GM12891 (cell line): ENCODE measurements at regions not wholly inside any gene's neighbourhood (a gene's known extent, or its start where the extent isn't known, plus 50 kb on each side); places are given as distances from the start of the nearest gene placed in this dataset.

Source experiments
- PAX5 ChIP-seq: IDR thresholded peaks from 2 replicates; pipeline ENCODE4 v1.6.1; 2011; ENCODE audit warnings: low read length, moderate library complexity, mild to moderate bottlenecking; ENCODE audit not compliant: insufficient read depth, severe bottlenecking
- POLR2A ChIP-seq: IDR thresholded peaks from 2 replicates; pipeline ENCODE4 v1.6.1; 2011; ENCODE audit warnings: low read depth, low read length, control low read depth
- POLR2AphosphoS5 ChIP-seq: IDR thresholded peaks from 2 replicates; pipeline ENCODE4 v1.6.1; 2011; ENCODE audit warnings: low read depth, low read length, control low read depth
- SPI1 ChIP-seq: IDR thresholded peaks from 2 replicates; pipeline ENCODE4 v1.6.1; 2011; ENCODE audit warnings: low read depth, low read length, control low read depth
- TAF1 ChIP-seq: IDR thresholded peaks from 2 replicates; pipeline ENCODE4 v1.6.1; 2011; ENCODE audit warnings: low read depth, low read length, control low read depth

GRCh38 chr10:117444497-117445040 is 69.3 kb upstream of the PDZD8 start:
- TF ChIP-seq POLR2A (no peak), POLR2AphosphoS5 (no peak), TAF1 (no peak), PAX5 (no peak), SPI1 (no peak)
